K562 (cell line): ENCODE measurements at regions not wholly inside any gene's neighbourhood (a gene's known extent, or its start where the extent isn't known, plus 50 kb on each side); places are given as distances from the start of the nearest gene placed in this dataset.

Source experiments
- ATAC-seq: fragments of 200-7000 bp; cut with Tn5 transposase; 3 replicates; pipeline ENCODE4 v1.9.1; 2020; ENCODE audit warnings: moderate library complexity
- BruUV-seq: library from RNA; stranded (reverse); fragments of 400-500 nt; replicated peaks from 2 replicates; lab custom pipeline; 2021; lab: Mats Ljungman, UMichigan
- CTCF ChIA-PET: fragments of 300-600 bp; formaldehyde crosslinking; extraction: SDS; loops from one replicate; lab custom pipeline; 2021; ENCODE audit warnings: low intra/inter-chr PET ratio; lab: Yijun Ruan, JAX
- POLR2A ChIA-PET: fragments of 300-600, 350-650 bp; sonication (Branson Sonifier 250); formaldehyde crosslinking; extraction: SDS; loops from one replicate; lab custom pipeline; 2021; ENCODE audit warnings: antibody characterized with exemption, inconsistent platforms; lab: Yijun Ruan, JAX
- DNase-seq, 4 experiments: peaks; one replicate each; pipeline versions ENCODE4 v3.0.0 to v3.0.0-alpha.2; 2011 to 2018; ENCODE audit warnings: low spot score in 3 of 4, mixed read lengths in 3 of 4; ENCODE audit errors: extremely low read depth in 1 of 4
- FAIRE-seq: peaks from 2 replicates; lab custom pipeline; 2011; peaks lifted over from hg19 to GRCh38; lab: Jason Lieb, UNC
- H2AFZ ChIP-seq: 2 replicates; pipeline ENCODE4 v1.6.0; 2011; ENCODE audit warnings: low read depth, low read length, control low read depth, inconsistent platforms
- H3K27ac ChIP-seq: fragments of 200-600 bp; 3 replicates; pipeline ENCODE4 v1.8.0; 2011; ENCODE audit warnings: low read depth, mild to moderate bottlenecking, control low read depth, inconsistent platforms, low read length, moderate library complexity, mixed read lengths; ENCODE audit errors: extremely low read depth
- H3K27me3 ChIP-seq, 2 experiments: fragments of 300-600 bp in 1 of 2; 2 replicates in 1 of 2; 3 replicates in 1 of 2; pipeline versions ENCODE4 v1.6.0 to v1.8.0; 2011; ENCODE audit warnings: inconsistent platforms in 2 of 2, low read length in 2 of 2, mild to moderate bottlenecking in 1 of 2, mixed read lengths in 1 of 2, moderate library complexity in 1 of 2; ENCODE audit not compliant: control insufficient read depth in 2 of 2, insufficient read depth in 2 of 2
- H3K36me3 ChIP-seq: fragments of 300-600 bp; 3 replicates; pipeline ENCODE4 v1.8.0; 2011; ENCODE audit warnings: mild to moderate bottlenecking, low read length, inconsistent platforms; ENCODE audit not compliant: control insufficient read depth, insufficient read depth
- H3K4me1 ChIP-seq, 2 experiments: fragments of 200-600 bp in 1 of 2; replicated peaks in 1 of 2; 2 replicates in 1 of 2; 3 replicates in 1 of 2; pipeline versions ENCODE4 v1.5.1 to v1.8.0; 2011; ENCODE audit warnings: inconsistent platforms in 2 of 2, low read length in 2 of 2, mild to moderate bottlenecking in 1 of 2, mixed read lengths in 1 of 2, moderate library complexity in 1 of 2; ENCODE audit not compliant: control insufficient read depth in 2 of 2, insufficient read depth in 2 of 2
- H3K4me2 ChIP-seq: 2 replicates; pipeline ENCODE4 v1.6.1; 2011; ENCODE audit warnings: low read length, control low read depth, inconsistent platforms, mixed read lengths; ENCODE audit not compliant: insufficient read depth
- H3K4me3 ChIP-seq: fragments of 200-600 bp; sonication (generic), shearing (Covaris generic); 2 replicates; pipeline ENCODE4 v1.5.1; 2016; ENCODE audit warnings: control low read depth, inconsistent platforms
- H3K79me2 ChIP-seq: fragments of 200-600 bp; 3 replicates; pipeline ENCODE4 v1.8.0; 2011; ENCODE audit warnings: low read length, inconsistent platforms; ENCODE audit not compliant: control insufficient read depth, insufficient read depth
- H3K9ac ChIP-seq, 2 experiments: 2 replicates each; pipeline versions ENCODE4 v1.6.0 to v1.6.1; 2011; ENCODE audit warnings: low read depth in 2 of 2, low read length in 2 of 2, control low read depth in 1 of 2, inconsistent platforms in 1 of 2, mild to moderate bottlenecking in 1 of 2, mixed read lengths in 1 of 2; ENCODE audit not compliant: insufficient read depth in 1 of 2
- H3K9me1 ChIP-seq: one replicate; pipeline ENCODE4 v1.6.0; 2011; ENCODE audit warnings: inconsistent platforms, mild to moderate bottlenecking, low read length, moderate library complexity; ENCODE audit not compliant: control insufficient read depth, insufficient read depth
- H3K9me3 ChIP-seq: replicated peaks from 2 replicates; pipeline ENCODE4 v1.5.1; 2011; ENCODE audit warnings: low read depth, low read length, inconsistent platforms; ENCODE audit not compliant: control insufficient read depth, insufficient read depth
- H4K20me1 ChIP-seq: replicated peaks from 2 replicates; pipeline ENCODE4 v1.6.1; 2011; ENCODE audit warnings: low read length, inconsistent platforms, mixed read lengths; ENCODE audit not compliant: control insufficient read depth, insufficient read depth
- BRF2 ChIP-seq: IDR thresholded peaks from 3 replicates; pipeline ENCODE4 v1.6.1; 2011; ENCODE audit warnings: borderline replicate concordance, mild to moderate bottlenecking; ENCODE audit not compliant: insufficient read length, insufficient read depth
- CTCF ChIP-seq, 3 experiments: IDR thresholded peaks in 2 of 3; conservative IDR thresholded peaks in 1 of 3; 2 replicates each; pipeline ENCODE4 v1.5.1; 2011 to 2012; ENCODE audit warnings: low read length in 3 of 3, mild to moderate bottlenecking in 3 of 3, control low read depth in 2 of 3, improper control_type of control experiment in 1 of 3, inconsistent platforms in 1 of 3, low read depth in 1 of 3, mixed read lengths in 1 of 3, moderate library complexity in 1 of 3; ENCODE audit not compliant: insufficient read depth in 2 of 3
- DEAF1 ChIP-seq: fragments of 450-650 bp; formaldehyde crosslinking; IDR thresholded peaks from 2 replicates; pipeline ENCODE4 v1.4.0; 2020; ENCODE audit warnings: mild to moderate bottlenecking, moderate library complexity
- HDAC8 ChIP-seq: fragments of 450-650 bp; IDR thresholded peaks from 2 replicates; pipeline ENCODE4 v1.6.1; 2016; ENCODE audit warnings: mild to moderate bottlenecking, missing genetic modification characterization, moderate library complexity, missing compliant biosample characterization
- KLF1 ChIP-seq: fragments of 450-650 bp; IDR thresholded peaks from 2 replicates; pipeline ENCODE4 v1.6.1; 2016; ENCODE audit warnings: missing genetic modification characterization, missing compliant biosample characterization
- MTA2 ChIP-seq: fragments of 450-650 bp; IDR thresholded peaks from 2 replicates; pipeline ENCODE4 v1.6.1; 2016; ENCODE audit warnings: low read depth
- SMC3 ChIP-seq: conservative IDR thresholded peaks from 2 replicates; pipeline ENCODE4 v1.6.1; 2011; ENCODE audit warnings: low read depth, low read length, improper control_type of control experiment; ENCODE audit not compliant: insufficient read depth
- ZBTB12 ChIP-seq: fragments of 250-450 bp; sonication (Bioruptor Pico); IDR thresholded peaks from 2 replicates; pipeline ENCODE4 v1.4.0; 2020
- WGBS: fragments of 100-300 bp; shearing (Covaris generic); methylation state at CpG from one replicate; pipeline ENCODE4 v1.1.6; 2016; ENCODE audit warnings: low coverage, mixed read lengths; ENCODE audit not compliant: insufficient coverage; ENCODE audit errors: missing lambda C conversion rate; 5-methylcytosine and 5-hydroxymethylcytosine counted together
- in situ Hi-C: fragments of 300-500 bp; cut with MboI; formaldehyde crosslinking; loops from 4 replicates; pipeline ENCODE4 v1.15.0; 2018; ENCODE audit warnings: inconsistent platforms, mixed read lengths
- intact Hi-C: fragments of 100-400 bp; cut with micrococcal nuclease; formaldehyde crosslinking; loops from 2 replicates; pipeline ENCODE4 v1.14.2; 2022

- BruUV-seq, result no TSS peak
- no peak overlapping the region for H2AFZ ChIP-seq
- H3K79me2 ChIP-seq, result no peaks in the 10 kb centered on the region
- intact Hi-C loops (loop anchor here (1.0 to 2.0 kb wide), 2 partner anchors 1789 to 1793 kb away; partner anchors contain the start of gene NCAM2), in situ Hi-C loops (loop anchor here (25.0 kb wide), 1 partner anchor 1780 kb away; no protein-coding TSS in a partner anchor)
- H3K9ac ChIP-seq, result no peak overlapping the region
- H3K9me1 ChIP-seq, result no peaks in the 10 kb centered on the region
- WGBS, result 0% methylated on average over 3 of the region's 3 CpGs
- H3K9me3 ChIP-seq, result no peaks in the 10 kb centered on the region; the same call in 1 of the 2 replicates
- no peaks in the 10 kb centered on the region for H3K4me1 ChIP-seq
- no peaks in the 10 kb centered on the region for H3K27me3 ChIP-seq
- peak; percentile 37 to 47 (median 47) for DNase-seq
- H3K36me3 ChIP-seq, result no peaks in the 10 kb centered on the region
- no peak overlapping the region for H3K27ac ChIP-seq
- POLR2A ChIA-PET, result no interaction called here
- ATAC-seq, result peak; percentile 66
- peak; percentile 29 for FAIRE-seq
- H4K20me1 ChIP-seq, result no peaks in the 10 kb centered on the region
- no peak overlapping the region for H3K4me2 ChIP-seq
- CTCF ChIA-PET, result interaction anchor here (0.5 to 1.6 kb wide), 4 partner anchors 17 to 1792 kb away, joined by 3 to 10 read pairs (median 6); no protein-coding TSS in a partner anchor
- no peak overlapping the region for H3K4me3 ChIP-seq
- TF ChIP-seq HDAC8 (tag) (no peak), ZBTB12 (CRISPR knock-in tag) (no peak), KLF1 (no peak), MTA2 (no peak), CTCF (IDR thresholded peaks at IDR 0.05 in 2 of 3, conservative IDR thresholded peaks at IDR 0.05 in 1 of 3; ENCODE audit: insufficient read depth in 2 of 3, low read depth in 1 of 3, low read length in 3 of 3) (peak; percentile 32 to 69 (median 37); a peak in 4 of 6 replicates), SMC3 (0 out of 2 replicates have a peak, but pooled peaks have one; percentile 20), BRF2 (no peak), DEAF1 (CRISPR knock-in tag) (0 out of 2 replicates have a peak, but pooled peaks have one; percentile 38)
These were observed 1793.9 kb downstream of the NCAM2 start for GRCh38 chr21:22791986-22792560.
